ENCODE measurements at regions not wholly inside any gene's neighbourhood (a gene's known extent, or its start where the extent isn't known, plus 50 kb on each side); places are given as distances from the start of the nearest gene placed in this dataset.

DNA sequence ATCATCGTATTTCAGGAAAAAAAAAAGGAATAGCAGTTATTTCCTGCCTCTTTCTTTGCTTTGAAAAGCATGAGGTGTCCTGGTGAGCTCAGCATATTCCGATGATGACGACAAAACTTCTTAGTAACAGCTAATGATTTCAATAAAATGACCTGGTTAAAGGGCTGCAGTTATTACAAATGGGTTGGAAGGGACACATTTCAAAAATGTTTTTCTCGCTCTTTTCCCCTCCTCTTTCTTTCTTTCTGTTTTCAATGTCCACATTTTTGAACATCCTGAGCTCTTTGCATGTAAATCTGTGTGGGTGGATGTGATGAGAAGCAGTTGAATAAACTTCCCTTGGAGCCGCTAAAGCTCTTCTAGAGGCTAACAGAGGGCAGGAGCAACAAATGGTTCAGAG, 186.8 kb upstream of the SLC27A6 start:
- Histone ChIP-seq H3K9me1 (replicated peaks; ENCODE audit: control insufficient read depth, extremely low read depth, insufficient read depth, low read length) (no peaks in the 10 kb centered on the region), H3K4me1 (ENCODE audit: control insufficient read depth, extremely low read depth, insufficient read depth, low read length) (peaks cover 33% of the 10 kb centered on the region), H3K4me2 (ENCODE audit: insufficient read depth, low read length) (no peak overlapping the region), H3K27me3 (ENCODE audit: control insufficient read depth in 2 of 2, insufficient read depth in 2 of 2, low read length in 2 of 2) (no peaks in the 10 kb centered on the region), H3K27ac (ENCODE audit: insufficient read depth, low read depth, low read length) (no peak overlapping the region), H4K20me1 (replicated peaks; ENCODE audit: control insufficient read depth, extremely low read depth, insufficient read depth, low read length) (no peaks in the 10 kb centered on the region), H3K79me2 (ENCODE audit: control insufficient read depth, insufficient read depth, low read length) (no peaks in the 10 kb centered on the region), H3K9me3 (replicated peaks; ENCODE audit: control insufficient read depth, insufficient read depth, low read length) (no peaks in the 10 kb centered on the region), H3K36me3 (ENCODE audit: control insufficient read depth in 2 of 2, extremely low read depth in 1 of 2, insufficient read depth in 2 of 2, low read length in 2 of 2) (no peaks in the 10 kb centered on the region), H2AFZ (ENCODE audit: low read depth, low read length) (peak overlapping the region; percentile 70), H3K9ac (replicated peaks; ENCODE audit: extremely low read depth, insufficient read depth, low read length) (no peak overlapping the region), H3K4me3 (replicated peaks in 1 of 3; ENCODE audit: insufficient read depth in 1 of 3, low read depth in 1 of 3, low read length in 3 of 3) (no peak overlapping the region)
- TF ChIP-seq JUN (IDR thresholded peaks at IDR 0.05; ENCODE audit: borderline replicate concordance, insufficient read depth, insufficient read length, low read depth), result no peak
- TF ChIP-seq POLR2A (IDR thresholded peaks at IDR 0.05; ENCODE audit: low read depth, low read length), result no peak
- no peak for TF ChIP-seq MYC (IDR thresholded peaks at IDR 0.05; ENCODE audit: low read depth, low read length)
- TF ChIP-seq, protein P1, sequence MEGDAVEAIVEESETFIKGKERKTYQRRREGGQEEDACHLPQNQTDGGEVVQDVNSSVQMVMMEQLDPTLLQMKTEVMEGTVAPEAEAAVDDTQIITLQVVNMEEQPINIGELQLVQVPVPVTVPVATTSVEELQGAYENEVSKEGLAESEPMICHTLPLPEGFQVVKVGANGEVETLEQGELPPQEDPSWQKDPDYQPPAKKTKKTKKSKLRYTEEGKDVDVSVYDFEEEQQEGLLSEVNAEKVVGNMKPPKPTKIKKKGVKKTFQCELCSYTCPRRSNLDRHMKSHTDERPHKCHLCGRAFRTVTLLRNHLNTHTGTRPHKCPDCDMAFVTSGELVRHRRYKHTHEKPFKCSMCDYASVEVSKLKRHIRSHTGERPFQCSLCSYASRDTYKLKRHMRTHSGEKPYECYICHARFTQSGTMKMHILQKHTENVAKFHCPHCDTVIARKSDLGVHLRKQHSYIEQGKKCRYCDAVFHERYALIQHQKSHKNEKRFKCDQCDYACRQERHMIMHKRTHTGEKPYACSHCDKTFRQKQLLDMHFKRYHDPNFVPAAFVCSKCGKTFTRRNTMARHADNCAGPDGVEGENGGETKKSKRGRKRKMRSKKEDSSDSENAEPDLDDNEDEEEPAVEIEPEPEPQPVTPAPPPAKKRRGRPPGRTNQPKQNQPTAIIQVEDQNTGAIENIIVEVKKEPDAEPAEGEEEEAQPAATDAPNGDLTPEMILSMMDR (IDR thresholded peaks at IDR 0.05; ENCODE audit: extremely low read depth in 1 of 2, insufficient read depth in 1 of 2, low read depth in 1 of 2, low read length in 2 of 2), result no peak
- TF ChIP-seq FOS (IDR thresholded peaks at IDR 0.05; ENCODE audit: borderline replicate concordance, insufficient read depth, low read length), result no peak
- TF ChIP-seq POLR2AphosphoS5 (IDR thresholded peaks at IDR 0.05; ENCODE audit: insufficient read depth, low read depth, low read length), result no peak
- TF ChIP-seq GATA2 (IDR thresholded peaks at IDR 0.05; ENCODE audit: insufficient read depth, insufficient read length, low read depth, low read length), result no peak
- TF ChIP-seq, protein P2, sequence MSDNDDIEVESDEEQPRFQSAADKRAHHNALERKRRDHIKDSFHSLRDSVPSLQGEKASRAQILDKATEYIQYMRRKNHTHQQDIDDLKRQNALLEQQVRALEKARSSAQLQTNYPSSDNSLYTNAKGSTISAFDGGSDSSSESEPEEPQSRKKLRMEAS (IDR thresholded peaks at IDR 0.05; ENCODE audit: insufficient read depth, insufficient read length), result no peak
- intact Hi-C loops (cut with micrococcal nuclease), result no loop called here
- ChIA-PET CTCF (no interaction called here), POLR2A (no interaction called here)
- peak; percentile 48 for DNase-seq (ENCODE audit: low read depth, low spot score)
- no peak for FAIRE-seq
- dilution Hi-C loops (cut with MboI; ENCODE audit: extremely low pct_ligation_motif_present, low sequenced_read_pairs), result no loop called here
- BruUV-seq (replicated peaks), result no TSS peak

Measured in endothelial cell of umbilical vein (primary cell).